NCI-H146 (cell line): ENCODE measurements at regions not wholly inside any gene's neighbourhood (a gene's known extent, or its start where the extent isn't known, plus 50 kb on each side); places are given as distances from the start of the nearest gene placed in this dataset.

ENCODE experiments used
- DNase-seq: peaks from one replicate; lab custom pipeline; 2025; lab: John Stamatoyannopoulos, UW

DNA sequence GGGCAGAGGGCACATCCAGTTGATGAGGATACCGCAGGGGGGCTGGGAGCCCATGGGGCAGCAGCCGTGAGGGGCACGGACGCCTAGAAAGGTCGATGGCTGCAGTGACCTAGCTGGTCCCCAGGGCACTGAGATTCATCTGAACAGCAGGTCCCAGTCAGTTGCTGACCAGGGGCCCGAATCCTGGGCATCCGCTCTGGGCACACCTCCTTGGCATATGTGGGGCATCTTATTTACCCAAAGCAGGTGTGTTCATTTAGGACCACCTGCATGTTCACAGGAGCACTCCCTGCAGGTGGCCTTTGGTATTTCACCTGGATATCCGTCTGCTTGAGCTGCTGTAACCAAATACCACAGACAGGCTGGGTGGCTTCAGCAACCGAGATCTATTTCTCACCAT is 72.0 kb upstream of the ODC1 start:
- DNase-seq, result peak; percentile 47

DNA sequence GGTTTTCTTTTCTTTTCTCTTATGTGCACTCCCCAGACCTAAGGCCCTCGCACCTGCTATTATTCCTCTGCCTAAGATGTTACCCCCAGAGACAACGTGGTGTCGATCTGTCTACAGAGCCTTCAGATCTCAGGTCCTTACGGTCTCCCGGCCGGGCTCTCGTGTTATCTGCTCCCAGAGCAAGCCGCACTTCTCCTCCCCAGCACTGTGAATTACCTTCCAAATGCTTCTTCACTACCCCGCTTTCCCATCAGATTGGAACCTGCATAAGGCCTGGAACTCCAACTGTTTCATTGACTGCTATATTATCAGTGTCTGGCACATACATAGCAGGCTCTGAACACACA is 71.2 kb upstream of the ODC1 start:
- no peak for DNase-seq

- no peak for DNase-seq
These were observed 70.6 kb upstream of the ODC1 start for GRCh38 chr2:10518470-10519393.

DNA sequence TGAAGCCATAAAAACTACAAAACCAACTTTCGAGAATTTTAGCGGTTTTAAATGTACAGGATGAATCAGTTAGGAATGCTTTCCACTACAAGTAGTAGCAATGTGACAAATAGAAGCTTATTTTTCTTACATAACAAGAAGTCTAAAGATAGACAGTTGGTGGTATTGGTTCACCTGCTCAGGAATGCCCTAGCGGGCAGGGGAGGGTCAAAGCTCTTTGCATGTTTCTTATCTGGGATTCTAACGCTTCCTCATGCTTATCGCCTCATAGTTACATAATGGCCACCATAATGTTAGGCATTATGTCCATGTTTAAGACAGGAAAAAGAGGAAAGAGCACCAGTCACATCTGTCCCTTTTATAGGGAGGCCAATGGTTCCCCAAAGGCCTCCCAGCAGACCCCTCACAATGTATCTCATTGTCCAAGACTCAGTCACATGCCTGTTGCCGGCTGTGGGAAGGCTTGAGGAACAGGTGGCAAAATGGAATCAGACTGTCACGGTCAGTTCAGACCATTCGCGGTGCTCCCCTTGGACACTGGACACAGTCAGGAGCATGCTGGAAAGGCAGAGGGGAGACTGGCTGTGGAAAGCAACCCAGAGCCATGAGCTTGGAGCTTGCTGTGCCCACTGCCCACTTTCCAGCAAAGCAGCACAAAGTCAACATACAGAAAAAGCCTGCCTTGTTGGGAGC is 69.4 kb upstream of the ODC1 start:
- DNase-seq, result no peak

DNA sequence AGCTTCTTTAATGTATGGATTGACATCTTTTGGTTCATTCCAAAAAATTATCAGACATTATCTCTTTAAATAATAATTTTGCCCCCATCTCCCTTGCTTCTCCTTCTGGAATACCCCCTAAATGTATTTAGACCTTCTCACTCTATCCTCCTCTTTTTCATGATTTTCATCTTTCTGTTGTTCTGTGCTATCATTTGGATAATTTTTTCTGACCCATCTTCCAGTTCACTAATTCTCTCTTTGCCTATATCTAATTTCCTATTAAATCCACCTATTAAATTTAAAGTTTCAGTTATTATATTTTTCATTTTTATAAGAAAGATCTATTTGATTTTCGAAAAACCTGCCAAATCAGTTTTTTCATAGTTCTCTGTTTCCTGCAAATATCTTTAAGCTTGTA is 67.8 kb upstream of the ODC1 start:
- no peak for DNase-seq

DNA sequence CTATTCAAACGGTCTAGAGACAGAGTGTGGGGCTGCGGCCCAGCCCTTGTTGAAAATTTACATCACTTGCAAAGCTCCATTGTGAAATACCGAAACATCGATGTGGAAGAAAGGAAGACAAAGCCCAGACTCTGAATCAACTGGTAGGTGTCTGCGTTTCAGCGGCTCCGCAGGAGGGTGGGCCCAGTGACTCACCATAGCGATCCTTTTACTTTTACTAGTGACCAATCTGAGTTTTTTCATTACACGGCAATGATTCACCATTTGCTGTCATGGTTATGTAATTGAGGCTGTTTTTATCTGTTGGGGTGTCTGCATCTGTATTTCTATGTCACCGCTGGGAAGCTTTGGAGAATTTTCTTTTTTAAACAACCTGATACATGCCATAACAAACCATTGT is 66.6 kb upstream of the ODC1 start:
- no peak for DNase-seq

- DNase-seq, result no peak
These were observed 66.1 kb upstream of the ODC1 start for GRCh38 chr2:10514273-10514672.

- no peak for DNase-seq
These were observed 65.1 kb upstream of the ODC1 start for GRCh38 chr2:10513201-10513600.

DNA sequence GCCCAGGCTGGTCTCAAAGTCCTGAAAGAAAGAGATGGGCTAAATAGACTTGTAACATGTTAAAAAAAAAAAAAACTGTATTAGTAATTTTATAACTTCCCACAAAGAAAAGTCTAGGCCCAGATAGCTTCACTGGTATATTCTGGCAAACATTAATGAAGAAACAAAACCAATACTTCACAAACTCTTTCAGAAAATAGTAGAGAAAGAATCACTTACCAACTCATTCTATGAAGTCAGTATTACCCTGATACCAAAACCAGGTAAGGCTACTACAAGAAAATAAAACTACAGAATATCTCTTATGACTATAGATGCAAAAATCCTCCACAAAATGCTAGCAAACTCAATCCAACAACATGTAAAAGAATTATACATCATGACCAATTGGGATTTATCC is 59.9 kb upstream of the ODC1 start:
- no peak for DNase-seq

- no peak for DNase-seq
These were observed 59.0 kb upstream of the ODC1 start for GRCh38 chr2:10507106-10507505.

DNA sequence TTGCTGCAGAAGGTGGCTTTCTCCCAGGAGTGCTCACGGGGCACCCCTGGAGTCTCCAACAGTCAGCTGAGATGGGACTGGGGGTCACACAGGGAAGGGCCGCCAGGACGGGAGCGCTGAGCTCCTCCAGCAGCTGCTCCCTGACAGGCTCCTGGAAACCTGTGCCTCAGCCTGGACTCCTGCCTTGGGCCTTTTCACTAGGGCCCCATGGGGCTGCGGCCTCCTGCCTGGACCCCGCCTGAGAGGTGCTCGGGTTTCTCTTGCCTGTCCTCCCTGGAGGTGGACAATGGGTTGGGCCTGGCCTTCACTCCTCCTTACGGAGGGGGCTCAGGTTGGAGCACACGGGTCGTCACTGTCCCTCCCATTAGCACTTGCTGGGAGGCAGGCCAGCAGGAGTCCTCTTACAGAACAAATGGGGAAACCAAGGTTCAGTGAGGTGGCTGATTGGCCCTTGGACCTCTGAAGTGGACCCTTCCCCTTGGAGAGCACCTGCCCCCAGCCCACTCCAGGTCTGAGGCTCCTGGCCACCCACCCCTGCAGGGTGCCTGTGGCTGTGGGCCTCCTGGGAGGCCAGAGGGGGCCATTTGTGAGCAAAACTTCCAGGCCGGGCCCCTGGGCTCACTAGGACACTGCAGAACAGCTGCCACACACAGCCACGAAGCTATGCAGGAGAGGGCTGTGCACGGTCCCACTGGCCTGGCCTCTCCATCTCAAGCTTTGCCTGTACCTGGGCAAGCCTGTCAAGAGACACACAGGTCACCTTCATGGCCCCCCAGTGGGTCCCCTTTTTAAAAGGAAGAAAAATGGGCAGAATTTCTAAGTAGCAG is 57.1 kb upstream of the ODC1 start:
- peak; percentile 24 for DNase-seq

DNA sequence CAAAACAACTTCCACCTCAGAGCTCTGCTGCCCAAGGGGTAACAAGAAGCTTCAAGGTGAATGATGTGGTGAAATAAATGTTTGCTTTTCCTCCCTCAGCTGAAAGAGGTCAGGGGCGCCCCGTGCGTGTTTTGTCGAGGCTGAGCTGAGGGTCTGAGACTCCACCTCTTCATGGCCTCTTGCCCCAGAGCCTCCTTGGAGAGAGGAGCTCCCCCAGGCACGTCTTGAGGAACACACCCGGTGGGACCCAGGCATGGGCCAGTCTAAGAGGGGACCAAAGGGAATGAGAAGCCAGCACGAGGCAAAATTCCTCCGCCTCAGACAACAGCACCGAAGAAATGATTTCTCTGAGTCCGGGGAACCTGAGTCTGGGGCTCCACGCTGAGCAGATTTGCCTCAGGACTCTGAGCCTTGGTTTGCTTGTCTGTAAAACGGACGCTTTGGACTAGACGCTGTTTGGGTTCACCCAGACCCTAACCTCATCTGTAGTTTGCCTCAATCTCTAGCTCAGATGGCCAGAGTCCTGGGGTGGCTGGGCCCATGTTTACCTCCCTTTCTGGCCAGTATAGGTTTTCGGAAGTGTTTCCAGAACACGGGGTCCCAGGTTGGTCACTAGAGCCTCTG is 56.4 kb upstream of the ODC1 start:
- no peak for DNase-seq

- DNase-seq, result no peak
These were observed 54.6 kb upstream of the ODC1 start for GRCh38 chr2:10502803-10503107.

DNA sequence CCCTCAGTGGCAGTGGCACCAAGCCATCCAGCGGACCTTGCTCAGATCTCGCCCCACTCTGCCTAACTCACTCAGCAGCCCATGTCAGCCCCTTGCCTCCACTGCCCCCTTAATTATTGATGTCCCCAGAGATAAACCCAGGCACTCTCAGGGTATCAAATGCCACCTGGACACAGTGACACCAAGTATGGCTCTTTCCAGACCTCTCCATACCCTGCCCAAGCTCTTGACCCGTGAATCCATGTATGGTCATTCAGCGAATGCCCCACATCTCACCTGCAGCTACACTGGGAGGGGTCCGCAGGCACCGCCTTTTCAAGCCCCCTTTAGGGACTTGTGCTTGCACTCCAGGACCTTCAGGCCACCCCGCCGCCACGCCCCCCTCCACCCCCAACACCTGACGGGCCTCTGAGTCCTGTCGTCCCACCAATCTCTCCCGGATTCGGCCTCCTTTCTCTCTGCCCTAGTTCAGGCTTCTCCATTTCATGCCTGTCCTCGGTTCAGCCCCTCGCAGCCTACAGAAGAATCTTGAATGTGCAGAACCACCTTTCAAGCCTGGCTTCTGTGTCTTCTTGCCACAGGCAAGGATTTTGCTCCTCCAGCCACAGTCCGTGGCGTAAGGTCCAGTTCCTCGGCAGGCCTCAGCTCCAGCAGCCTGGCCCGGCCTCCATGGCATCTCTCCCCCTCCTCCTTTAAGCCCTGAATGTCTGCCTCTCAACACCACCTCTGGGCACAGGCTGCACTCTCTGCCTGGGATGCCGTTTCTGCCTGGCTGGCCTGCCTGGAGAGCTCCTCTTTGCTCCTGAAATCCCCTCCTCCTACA is 54.1 kb upstream of the ODC1 start:
- no peak for DNase-seq

- peak; percentile 67 for DNase-seq
These were observed 53.4 kb upstream of the ODC1 start for GRCh38 chr2:10501451-10501961.

- DNase-seq, result no peak
These were observed 52.7 kb upstream of the ODC1 start for GRCh38 chr2:10500601-10501361.

DNA sequence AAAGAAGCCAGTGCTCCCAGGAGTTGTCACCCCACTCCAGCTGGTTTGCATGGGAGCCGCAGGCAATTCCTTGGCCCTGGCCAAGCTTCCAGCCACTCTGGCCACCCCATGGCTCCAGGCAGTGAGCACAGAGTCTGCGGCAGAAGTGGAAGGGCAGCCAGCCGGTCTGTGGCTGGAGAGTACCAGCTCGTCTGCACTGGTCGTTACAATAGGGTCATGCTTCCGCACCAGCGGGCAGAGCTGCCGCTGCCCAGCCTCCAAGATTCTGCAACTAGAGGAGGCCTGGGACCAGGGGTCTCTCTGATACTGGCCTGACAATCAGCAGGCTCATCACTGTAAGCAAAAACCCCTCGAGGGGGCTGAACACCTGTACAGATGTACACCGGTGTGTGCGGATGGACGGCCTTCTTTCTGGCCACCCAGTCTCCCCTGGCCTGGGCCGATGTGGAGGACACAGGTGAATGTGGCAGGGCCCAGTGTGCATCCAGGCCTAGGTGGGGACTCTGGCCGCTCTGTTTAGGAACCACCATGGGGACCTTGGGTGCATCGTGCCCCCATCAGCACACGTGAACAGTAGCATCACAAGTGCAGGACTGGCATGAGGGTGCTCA is 51.9 kb upstream of the ODC1 start:
- DNase-seq, result no peak

GRCh38 chr2:10499275-10499907 is 51.3 kb upstream of the ODC1 start:
- no peak for DNase-seq

DNA sequence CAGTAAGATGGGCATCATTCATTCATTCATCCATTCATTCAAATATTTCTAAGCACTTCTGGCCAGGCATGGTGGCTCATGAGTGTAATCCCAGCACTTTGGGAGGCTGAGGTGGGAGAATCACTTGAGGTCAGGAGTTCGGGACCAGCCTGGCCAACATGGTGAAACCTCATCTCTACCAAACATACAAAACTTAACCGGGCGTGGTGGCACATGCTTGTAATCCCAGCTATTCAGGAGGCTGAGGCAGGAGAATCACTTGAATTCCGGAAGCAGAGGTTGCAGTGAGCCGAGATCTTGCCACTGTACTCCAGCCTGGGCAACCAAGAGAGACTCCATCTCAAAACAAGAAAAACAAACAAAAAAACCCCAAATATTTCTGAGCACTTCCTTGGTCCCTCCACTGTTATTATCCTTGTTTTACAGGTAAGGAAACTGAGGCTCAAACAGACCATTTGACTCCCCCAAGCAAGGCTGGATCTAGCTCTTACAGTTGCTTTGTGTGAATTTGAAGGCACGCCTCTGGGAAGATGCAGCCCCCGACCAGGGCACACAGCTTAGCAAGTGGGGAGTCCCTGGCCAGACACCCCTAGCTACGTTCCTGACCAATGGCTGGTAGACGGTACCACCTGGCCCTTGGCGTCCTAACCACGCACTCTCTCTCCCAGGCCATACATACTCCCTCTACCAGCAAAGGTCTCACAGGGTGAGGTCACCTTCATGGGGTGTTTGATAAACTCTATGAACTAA is 50.6 kb upstream of the ODC1 start:
- DNase-seq, result no peak
